Peyer's patch (tissue), 4 donors: ENCODE measurements at regions not wholly inside any gene's neighbourhood (a gene's known extent, or its start where the extent isn't known, plus 50 kb on each side); places are given as distances from the start of the nearest gene placed in this dataset.
"Not testable (repeated sequence)": the region's sequence is repeated elsewhere in the genome, so short reads cannot be mapped to it uniquely, and the experiment has no call there.

ENCODE experiments used
- DNase-seq, 3 donors: peaks; one replicate each; pipeline ENCODE4 v3.0.0-alpha.2; 2017 to 2019
- H3K27ac ChIP-seq, 4 donors: fragments of 200-600 bp; sonication (generic); one replicate each; pipeline ENCODE4 v1.5.1; 2016 to 2019
- H3K27me3 ChIP-seq, 2 donors: fragments of 200-600 bp; sonication (generic); one replicate each; pipeline ENCODE4 v1.5.1; 2019
- H3K36me3 ChIP-seq, 3 donors: fragments of 200-600 bp; sonication (generic); one replicate each; pipeline ENCODE4 v1.5.1; 2016 to 2019
- H3K4me1 ChIP-seq, 4 donors: fragments of 200-600 bp; sonication (generic); one replicate each; pipeline ENCODE4 v1.5.1; 2016 to 2019
- H3K4me3 ChIP-seq, 4 donors: fragments of 200-600 bp; sonication (generic); 1 replicate in 3 of 4; 2 replicates in 1 of 4; pipeline ENCODE4 v1.5.1; 2016 to 2019; ENCODE audit warnings: mild to moderate bottlenecking in 1 of 4
- H3K9me3 ChIP-seq, 4 donors: fragments of 200-600 bp; sonication (generic); one replicate each; pipeline ENCODE4 v1.5.1; 2016 to 2019; ENCODE audit warnings: mild to moderate bottlenecking in 1 of 4
- CTCF ChIP-seq, 6 experiments: fragments of 450-650 bp in 4 of 6; fragments of 200-600 bp in 2 of 6; sonication (generic) in 1 of 6; IDR thresholded peaks; one replicate each; pipeline ENCODE4 v1.5.1; 2017 to 2019; ENCODE audit warnings: antibody characterized with exemption in 6 of 6, mild to moderate bottlenecking in 3 of 6, moderate library complexity in 1 of 6
- POLR2A ChIP-seq, 2 donors: fragments of 450-650 bp; IDR thresholded peaks; one replicate each; pipeline ENCODE4 v1.5.1; 2017; ENCODE audit warnings: antibody characterized with exemption in 2 of 2, mild to moderate bottlenecking in 2 of 2, moderate library complexity in 2 of 2

- Histone ChIP-seq H3K36me3 (no peaks in the 10 kb centered on the region), H3K27me3 (no peaks in the 10 kb centered on the region), H3K4me1 (no peaks in the 10 kb centered on the region), H3K4me3 (no peak overlapping the region), H3K9me3 (peaks cover 0 to 5% (median 0%) of the 10 kb centered on the region in 4 donors), H3K27ac (no peak overlapping the region)
- no peak for DNase-seq
- TF ChIP-seq POLR2A (IDR thresholded peaks at IDR 0.05) (no peak), CTCF (IDR thresholded peaks at IDR 0.05) (no peak)
Measured at GRCh38 chr9:115553060-115553773, 435.3 kb upstream of the TNC start.

GRCh38 chr9:115556432-115556831 lies 438.5 kb upstream of the TNC start:
- H3K4me3 ChIP-seq = no peak overlapping the region
- no peak for DNase-seq
- no peak for TF ChIP-seq CTCF (IDR thresholded peaks at IDR 0.05)
- TF ChIP-seq POLR2A (IDR thresholded peaks at IDR 0.05) = no peak
- no peak overlapping the region for H3K27ac ChIP-seq
- peaks cover 0 to 5% (median 0%) of the 10 kb centered on the region in 4 donors for H3K9me3 ChIP-seq
- H3K36me3 ChIP-seq = no peaks in the 10 kb centered on the region
- no peaks in the 10 kb centered on the region for H3K27me3 ChIP-seq
- H3K4me1 ChIP-seq = no peaks in the 10 kb centered on the region

GRCh38 chr9:115575147-115575546 lies 457.2 kb upstream of the TNC start:
- Histone ChIP-seq H3K36me3 (no peaks in the 10 kb centered on the region), H3K27me3 (no peaks in the 10 kb centered on the region), H3K9me3 (no peaks in the 10 kb centered on the region), H3K4me3 (no peak overlapping the region), H3K4me1 (no peaks in the 10 kb centered on the region), H3K27ac (no peak overlapping the region)
- TF ChIP-seq POLR2A (IDR thresholded peaks at IDR 0.05) (no peak), CTCF (IDR thresholded peaks at IDR 0.05) (no peak)
- DNase-seq = no peak

GRCh38 chr9:115585458-115585857 lies 467.5 kb upstream of the TNC start:
- not testable (repeated sequence) for H3K4me3 ChIP-seq, DNase-seq, H3K27ac ChIP-seq, H3K36me3 ChIP-seq, H3K9me3 ChIP-seq, H3K4me1 ChIP-seq, H3K27me3 ChIP-seq

GRCh38 chr9:115587310-115587709 lies 469.4 kb upstream of the TNC start:
- no peak for DNase-seq
- no peaks in the 10 kb centered on the region for H3K4me1 ChIP-seq
- no peak overlapping the region for H3K4me3 ChIP-seq
- H3K27me3 ChIP-seq = no peaks in the 10 kb centered on the region
- no peaks in the 10 kb centered on the region for H3K36me3 ChIP-seq
- no peaks in the 10 kb centered on the region for H3K9me3 ChIP-seq
- H3K27ac ChIP-seq = no peak overlapping the region
- TF ChIP-seq POLR2A (IDR thresholded peaks at IDR 0.05) (no peak), CTCF (IDR thresholded peaks at IDR 0.05) (no peak)

GRCh38 chr9:115590011-115590410 lies 472.1 kb upstream of the TNC start:
- Histone ChIP-seq H3K9me3 (no peaks in the 10 kb centered on the region), H3K4me3 (no peak overlapping the region), H3K36me3 (no peaks in the 10 kb centered on the region), H3K27me3 (no peaks in the 10 kb centered on the region), H3K4me1 (no peaks in the 10 kb centered on the region), H3K27ac (no peak overlapping the region)
- no peak for DNase-seq
- TF ChIP-seq POLR2A (IDR thresholded peaks at IDR 0.05) (no peak), CTCF (IDR thresholded peaks at IDR 0.05) (no peak)
